Loucy (cell line): ENCODE measurements at regions not wholly inside any gene's neighbourhood (a gene's known extent, or its start where the extent isn't known, plus 50 kb on each side); places are given as distances from the start of the nearest gene placed in this dataset.

ENCODE experiments used
- H2AFZ ChIP-seq: fragments of 200-600 bp; sonication (generic); 2 replicates; pipeline ENCODE4 v1.6.0; 2016; ENCODE audit warnings: antibody characterized with exemption, mild to moderate bottlenecking, low read length, moderate library complexity
- H3F3A ChIP-seq: fragments of 200-600 bp; 2 replicates; pipeline ENCODE4 v1.6.0; 2016; ENCODE audit warnings: antibody characterized with exemption, low read depth, mild to moderate bottlenecking
- H3K27me3 ChIP-seq: fragments of 200-600 bp; sonication (generic); 2 replicates; pipeline ENCODE4 v1.6.1; 2014; ENCODE audit warnings: low read length, mild to moderate bottlenecking; ENCODE audit not compliant: insufficient read depth, poor library complexity, severe bottlenecking
- H3K36me3 ChIP-seq: fragments of 200-600 bp; sonication (generic); 2 replicates; pipeline ENCODE4 v1.6.1; 2016; ENCODE audit warnings: low read length; ENCODE audit not compliant: insufficient read depth
- H3K4me1 ChIP-seq: fragments of 200-600 bp; sonication (generic); 2 replicates; pipeline ENCODE4 v1.5.1; 2014; ENCODE audit warnings: low read length, mild to moderate bottlenecking; ENCODE audit not compliant: insufficient read depth, poor library complexity, severe bottlenecking
- H3K4me2 ChIP-seq: fragments of 200-600 bp; sonication (generic); 2 replicates; pipeline ENCODE4 v1.6.0; 2014; ENCODE audit warnings: antibody characterized with exemption, low read length, low read depth, mild to moderate bottlenecking; ENCODE audit not compliant: poor library complexity, severe bottlenecking
- H3K4me3 ChIP-seq: fragments of 200-600 bp; sonication (generic); 2 replicates; pipeline ENCODE4 v1.5.1; 2014; ENCODE audit warnings: low read length, mild to moderate bottlenecking, mixed read lengths; ENCODE audit not compliant: poor library complexity, severe bottlenecking
- H3K79me2 ChIP-seq: fragments of 200-600 bp; sonication (generic); 2 replicates; pipeline ENCODE4 v1.6.1; 2014; ENCODE audit warnings: low read length; ENCODE audit not compliant: insufficient read depth
- H3K9ac ChIP-seq: fragments of 200-600 bp; sonication (generic); 2 replicates; pipeline ENCODE4 v1.6.0; 2014; ENCODE audit warnings: mild to moderate bottlenecking, low read depth, low read length, moderate library complexity; ENCODE audit not compliant: poor library complexity, severe bottlenecking
- H3K9me2 ChIP-seq: fragments of 200-600 bp; sonication (generic); replicated peaks from 2 replicates; pipeline ENCODE4 v1.6.1; 2016; ENCODE audit warnings: low read depth, low read length, mixed read lengths
- H3K9me3 ChIP-seq: fragments of 200-600 bp; sonication (generic); 2 replicates; pipeline ENCODE4 v1.6.1; 2014; ENCODE audit warnings: mild to moderate bottlenecking, antibody characterized with exemption, low read length, low read depth; ENCODE audit not compliant: insufficient read depth
- H4K20me1 ChIP-seq: fragments of 200-600 bp; sonication (generic); 2 replicates; pipeline ENCODE4 v1.6.0; 2014; ENCODE audit warnings: antibody characterized with exemption, low read length, mild to moderate bottlenecking; ENCODE audit not compliant: insufficient read depth, poor library complexity, severe bottlenecking
- EZH2phosphoT487 ChIP-seq: fragments of 200-600 bp; IDR thresholded peaks from 2 replicates; pipeline ENCODE4 v1.6.1; 2018; ENCODE audit warnings: antibody characterized with exemption, mild to moderate bottlenecking, moderate library complexity, borderline replicate concordance
- TF ChIP-seq, protein P1 (sequence below): fragments of 200-600 bp; sonication (generic); conservative IDR thresholded peaks from 2 replicates; pipeline ENCODE4 v1.5.1; 2014; ENCODE audit warnings: mild to moderate bottlenecking, antibody characterized with exemption, low read length

DNA sequence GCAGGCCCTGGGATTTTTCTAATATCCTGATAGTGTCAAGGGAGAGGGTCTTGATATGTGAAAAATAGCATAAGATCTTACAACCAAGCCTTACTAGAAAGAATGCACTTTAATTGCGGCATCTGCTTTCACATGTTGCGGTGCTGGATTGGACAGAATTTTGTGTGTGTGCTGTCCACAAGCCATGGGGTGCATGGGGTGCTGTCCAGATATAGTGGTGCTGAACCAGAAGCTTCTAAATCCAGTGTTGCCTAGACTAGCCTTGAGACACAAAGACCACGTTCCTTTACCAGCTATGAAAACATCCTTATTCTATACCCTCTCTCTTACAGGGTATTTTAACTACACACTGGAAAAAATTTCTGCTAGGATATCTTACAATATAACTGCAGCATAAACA, 244.0 kb downstream of the TMEM114 start:
- no peaks in the 10 kb centered on the region for H3K9me3 ChIP-seq
- H3F3A ChIP-seq: no peaks in the 10 kb centered on the region
- no peak overlapping the region for H3K9ac ChIP-seq
- H3K27me3 ChIP-seq: no peaks in the 10 kb centered on the region
- no peaks in the 10 kb centered on the region for H3K9me2 ChIP-seq
- H3K36me3 ChIP-seq: no peaks in the 10 kb centered on the region
- H3K4me2 ChIP-seq: no peak overlapping the region
- no peak for TF ChIP-seq EZH2phosphoT487
- TF ChIP-seq, protein P1, sequence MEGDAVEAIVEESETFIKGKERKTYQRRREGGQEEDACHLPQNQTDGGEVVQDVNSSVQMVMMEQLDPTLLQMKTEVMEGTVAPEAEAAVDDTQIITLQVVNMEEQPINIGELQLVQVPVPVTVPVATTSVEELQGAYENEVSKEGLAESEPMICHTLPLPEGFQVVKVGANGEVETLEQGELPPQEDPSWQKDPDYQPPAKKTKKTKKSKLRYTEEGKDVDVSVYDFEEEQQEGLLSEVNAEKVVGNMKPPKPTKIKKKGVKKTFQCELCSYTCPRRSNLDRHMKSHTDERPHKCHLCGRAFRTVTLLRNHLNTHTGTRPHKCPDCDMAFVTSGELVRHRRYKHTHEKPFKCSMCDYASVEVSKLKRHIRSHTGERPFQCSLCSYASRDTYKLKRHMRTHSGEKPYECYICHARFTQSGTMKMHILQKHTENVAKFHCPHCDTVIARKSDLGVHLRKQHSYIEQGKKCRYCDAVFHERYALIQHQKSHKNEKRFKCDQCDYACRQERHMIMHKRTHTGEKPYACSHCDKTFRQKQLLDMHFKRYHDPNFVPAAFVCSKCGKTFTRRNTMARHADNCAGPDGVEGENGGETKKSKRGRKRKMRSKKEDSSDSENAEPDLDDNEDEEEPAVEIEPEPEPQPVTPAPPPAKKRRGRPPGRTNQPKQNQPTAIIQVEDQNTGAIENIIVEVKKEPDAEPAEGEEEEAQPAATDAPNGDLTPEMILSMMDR: no peak
- no peaks in the 10 kb centered on the region for H3K79me2 ChIP-seq
- H4K20me1 ChIP-seq: no peaks in the 10 kb centered on the region
- H2AFZ ChIP-seq: no peak overlapping the region
- H3K4me1 ChIP-seq: no peaks in the 10 kb centered on the region
- no peak overlapping the region for H3K4me3 ChIP-seq

DNA sequence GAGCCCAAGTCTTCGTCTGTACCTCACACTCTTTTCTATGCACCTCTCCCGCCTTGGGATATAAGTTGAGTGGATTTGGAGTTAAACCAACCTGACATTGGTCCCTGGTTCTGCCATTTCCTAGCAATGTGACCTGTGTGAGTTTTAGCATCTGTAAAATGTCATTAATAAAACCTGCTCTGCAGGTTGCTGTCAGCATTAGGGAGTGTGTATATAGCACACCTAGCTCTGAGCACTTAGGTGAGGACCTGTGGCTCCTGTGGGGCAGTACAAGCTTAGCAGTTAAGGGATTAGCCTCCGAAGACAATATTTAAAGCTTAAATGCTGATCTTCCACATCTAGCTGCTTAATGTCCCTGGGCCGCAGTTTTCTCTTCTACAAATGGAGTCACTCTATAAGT, 248.0 kb downstream of the TMEM114 start:
- no peak overlapping the region for H2AFZ ChIP-seq
- no peaks in the 10 kb centered on the region for H3K27me3 ChIP-seq
- no peaks in the 10 kb centered on the region for H3K9me3 ChIP-seq
- no peaks in the 10 kb centered on the region for H3K79me2 ChIP-seq
- no peaks in the 10 kb centered on the region for H3K36me3 ChIP-seq
- H3K9me2 ChIP-seq: no peaks in the 10 kb centered on the region
- no peak for TF ChIP-seq EZH2phosphoT487
- TF ChIP-seq, protein P1: no peak
- H3K4me3 ChIP-seq: no peak overlapping the region
- H4K20me1 ChIP-seq: no peaks in the 10 kb centered on the region
- no peak overlapping the region for H3K9ac ChIP-seq
- no peaks in the 10 kb centered on the region for H3F3A ChIP-seq
- H3K4me2 ChIP-seq: no peak overlapping the region
- H3K4me1 ChIP-seq: no peaks in the 10 kb centered on the region

DNA sequence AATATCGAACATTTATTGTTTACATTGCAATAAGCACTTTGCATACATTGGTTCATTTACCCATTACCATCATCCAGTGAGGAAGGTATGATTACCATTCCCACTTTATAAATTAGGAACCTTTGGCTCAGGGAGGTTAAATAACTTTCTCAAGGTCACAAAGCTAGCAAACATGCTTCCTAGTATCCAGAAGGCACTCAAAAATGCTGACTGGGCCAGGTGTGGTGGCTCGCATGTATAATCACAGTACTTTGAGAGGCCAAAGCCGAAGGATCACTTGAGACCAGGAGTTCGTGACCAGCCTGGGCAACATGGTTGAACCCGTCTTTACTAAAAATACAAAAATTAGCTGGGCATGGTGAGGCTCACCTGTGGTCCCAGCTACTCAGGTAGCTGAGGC, 259.6 kb downstream of the TMEM114 start:
- no peaks in the 10 kb centered on the region for H3K9me3 ChIP-seq
- H2AFZ ChIP-seq: no peak overlapping the region
- no peaks in the 10 kb centered on the region for H4K20me1 ChIP-seq
- no peaks in the 10 kb centered on the region for H3K9me2 ChIP-seq
- no peaks in the 10 kb centered on the region for H3K27me3 ChIP-seq
- H3K4me1 ChIP-seq: no peaks in the 10 kb centered on the region
- H3F3A ChIP-seq: no peaks in the 10 kb centered on the region
- H3K36me3 ChIP-seq: no peaks in the 10 kb centered on the region
- H3K79me2 ChIP-seq: no peaks in the 10 kb centered on the region
- no peak for TF ChIP-seq EZH2phosphoT487
- TF ChIP-seq, protein P1: no peak
- no peak overlapping the region for H3K4me2 ChIP-seq
- H3K4me3 ChIP-seq: no peak overlapping the region
- no peak overlapping the region for H3K9ac ChIP-seq
